Esophagus squamous epithelium (tissue), 4 donors: ENCODE measurements at regions not wholly inside any gene's neighbourhood (a gene's known extent, or its start where the extent isn't known, plus 50 kb on each side); places are given as distances from the start of the nearest gene placed in this dataset.

ENCODE experiments used
- CTCF ChIP-seq, 6 experiments: fragments of 450-650 bp in 4 of 6; fragments of 200-600 bp in 2 of 6; sonication (generic) in 2 of 6; IDR thresholded peaks; one replicate each; pipeline ENCODE4 v1.5.1; 2016 to 2019; ENCODE audit warnings: antibody characterized with exemption in 6 of 6, mild to moderate bottlenecking in 4 of 6, moderate library complexity in 4 of 6
- POLR2A ChIP-seq, 4 donors: fragments of 450-650 bp; IDR thresholded peaks; one replicate each; pipeline ENCODE4 v1.6.1; 2017; ENCODE audit warnings: antibody characterized with exemption in 4 of 4, mild to moderate bottlenecking in 4 of 4, moderate library complexity in 3 of 4

- TF ChIP-seq POLR2A (IDR thresholded peaks at IDR 0.05) (no peak), CTCF (IDR thresholded peaks at IDR 0.05) (no peak)
Measured at GRCh38 chr4:17280261-17281018, 231.4 kb downstream of the QDPR start.
